ENCODE measurements at regions not wholly inside any gene's neighbourhood (a gene's known extent, or its start where the extent isn't known, plus 50 kb on each side); places are given as distances from the start of the nearest gene placed in this dataset.

GRCh38 chr18:53649621-53650020, 574.8 kb downstream of the MBD2 start:
- Histone ChIP-seq H2BK120ac (ENCODE audit: low read depth, low read length) (no peak overlapping the region), H3K4me1 (ENCODE audit: control insufficient read depth, insufficient read depth, low read length) (no peaks in the 10 kb centered on the region), H4K20me1 (ENCODE audit: insufficient read depth, low read length) (no peaks in the 10 kb centered on the region), H3K4me2 (ENCODE audit: low read depth, low read length) (no peak overlapping the region), H3K36me3 (ENCODE audit: control insufficient read depth, insufficient read depth, low read length) (no peaks in the 10 kb centered on the region), H4K91ac (ENCODE audit: insufficient read depth, low read depth, low read length) (no peak overlapping the region), H2AK5ac (ENCODE audit: low read depth, low read length) (no peak overlapping the region), H3K56ac (ENCODE audit: extremely low read depth, insufficient read depth, low read length) (no peak overlapping the region), H3K18ac (ENCODE audit: low read depth, low read length) (no peak overlapping the region), H4K8ac (ENCODE audit: low read depth in 2 of 2, low read length in 2 of 2) (no peak overlapping the region), H3K14ac (replicated peaks; ENCODE audit: low read depth, low read length) (no peak overlapping the region), H3K9ac (ENCODE audit: low read depth, low read length) (no peak overlapping the region), H2BK15ac (ENCODE audit: low read depth, low read length) (no peak overlapping the region), H3K4ac (ENCODE audit: low read depth, low read length) (no peak overlapping the region), H3K27me3 (ENCODE audit: control insufficient read depth, insufficient read depth, low read length) (no peaks in the 10 kb centered on the region), H3K79me1 (ENCODE audit: low read depth in 1 of 2, low read length in 2 of 2) (no peaks in the 10 kb centered on the region), H3K9me1 (ENCODE audit: insufficient read depth, low read length) (no peaks in the 10 kb centered on the region), H2AFZ (replicated peaks; ENCODE audit: low read length, poor library complexity) (no peak overlapping the region), H3K4me3 (ENCODE audit: insufficient read depth, low read depth, low read length) (no peak overlapping the region), H3K23ac (ENCODE audit: low read depth, low read length) (no peak overlapping the region), H3K27ac (ENCODE audit: insufficient read depth, low read length) (no peak overlapping the region), H2BK20ac (ENCODE audit: low read depth, low read length) (no peak overlapping the region), H2AK9ac (replicated peaks; ENCODE audit: low read depth, low read length, poor library complexity) (no peak overlapping the region), H2BK5ac (ENCODE audit: low read depth, low read length, poor library complexity, severe bottlenecking) (no peak overlapping the region), H3K9me3 (ENCODE audit: control insufficient read depth, insufficient read depth, low read length) (peaks cover 8% of the 10 kb centered on the region), H4K5ac (ENCODE audit: low read depth, low read length) (no peak overlapping the region)
- DNase-seq (no peak), ATAC-seq (ENCODE audit: low read depth) (no peak)
- CTCF ChIA-PET, result no interaction called here
- intact Hi-C loops (cut with micrococcal nuclease) (no loop called here), dilution Hi-C loops (cut with HindIII; ENCODE audit: low sequenced_read_pairs, unreplicated experiment) (no loop called here), in situ Hi-C loops (cut with MboI; ENCODE audit: low sequenced_read_pairs) (no loop called here)
- WGBS, 2 experiments (ENCODE audit: extremely low coverage in 2 of 2, insufficient read length in 1 of 2), result no CpG with 5 or more reads among the region's 3 CpGs
- POLR2A ChIA-PET (ENCODE audit: unreplicated experiment), result no interaction called here
- TF ChIP-seq CEBPB (IDR thresholded peaks at IDR 0.05; ENCODE audit: low read depth, low read length) (no peak), MAFK (IDR thresholded peaks at IDR 0.05; ENCODE audit: low read depth, low read length) (no peak), NFE2L2 (IDR thresholded peaks at IDR 0.05; ENCODE audit: low read depth, low read length) (no peak), CTCF (conservative IDR thresholded peaks at IDR 0.05; ENCODE audit: low read depth, low read length) (no peak), MXI1 (IDR thresholded peaks at IDR 0.05; ENCODE audit: borderline replicate concordance, low read depth, low read length) (no peak), FOS (IDR thresholded peaks at IDR 0.05; ENCODE audit: low read depth, low read length) (no peak), USF2 (IDR thresholded peaks at IDR 0.05; ENCODE audit: low read depth, low read length) (no peak), RCOR1 (IDR thresholded peaks at IDR 0.05; ENCODE audit: insufficient replicate concordance, low read length) (no peak), CHD1 (IDR thresholded peaks at IDR 0.05; ENCODE audit: low read depth, low read length) (no peak), ELK1 (IDR thresholded peaks at IDR 0.05; ENCODE audit: borderline replicate concordance, low read depth, low read length) (no peak), MAZ (IDR thresholded peaks at IDR 0.05; ENCODE audit: borderline replicate concordance, low read depth, low read length) (no peak), POLR2A (IDR thresholded peaks at IDR 0.05; ENCODE audit: low read depth, low read length) (no peak), BHLHE40 (IDR thresholded peaks at IDR 0.05; ENCODE audit: low read depth, low read length) (no peak), SMC3 (IDR thresholded peaks at IDR 0.05; ENCODE audit: low read depth, low read length) (no peak), RAD21 (IDR thresholded peaks at IDR 0.05; ENCODE audit: low read length) (no peak), RFX5 (IDR thresholded peaks at IDR 0.05; ENCODE audit: low read depth, low read length) (no peak)
- BruUV-seq (replicated peaks), result no TSS peak

All from IMR-90 (cell line).